GM12878 (cell line): ENCODE measurements at regions not wholly inside any gene's neighbourhood (a gene's known extent, or its start where the extent isn't known, plus 50 kb on each side); places are given as distances from the start of the nearest gene placed in this dataset.

Source experiments
- CBFB ChIP-seq: IDR thresholded peaks from 2 replicates; pipeline ENCODE4 v1.6.1; 2016; ENCODE audit warnings: antibody characterized with exemption, low read depth
- FOS ChIP-seq: IDR thresholded peaks from 3 replicates; pipeline ENCODE4 v1.6.1; 2011; ENCODE audit warnings: borderline replicate concordance; ENCODE audit not compliant: insufficient read length; ENCODE audit errors: extremely low read depth
- HDAC6 ChIP-seq: fragments of 200-600 bp; sonication (generic); IDR thresholded peaks from one replicate; pipeline ENCODE4 v1.8.0; 2017; ENCODE audit warnings: antibody characterized with exemption; ENCODE audit not compliant: unreplicated experiment
- MYC ChIP-seq: IDR thresholded peaks from 2 replicates; pipeline ENCODE4 v1.6.1; 2011; ENCODE audit warnings: mild to moderate bottlenecking, low read length, moderate library complexity, inconsistent platforms; ENCODE audit not compliant: insufficient read depth, insufficient replicate concordance, insufficient read length, severe bottlenecking
- POLR2AphosphoS5 ChIP-seq: IDR thresholded peaks from 2 replicates; pipeline ENCODE4 v1.6.1; 2011; ENCODE audit warnings: mild to moderate bottlenecking, low read length, inconsistent platforms
- TF ChIP-seq, protein P1 (sequence below): fragments of 450-650 bp; IDR thresholded peaks from 2 replicates; pipeline ENCODE4 v1.6.1; 2016; ENCODE audit warnings: mild to moderate bottlenecking, moderate library complexity, borderline replicate concordance

DNA sequence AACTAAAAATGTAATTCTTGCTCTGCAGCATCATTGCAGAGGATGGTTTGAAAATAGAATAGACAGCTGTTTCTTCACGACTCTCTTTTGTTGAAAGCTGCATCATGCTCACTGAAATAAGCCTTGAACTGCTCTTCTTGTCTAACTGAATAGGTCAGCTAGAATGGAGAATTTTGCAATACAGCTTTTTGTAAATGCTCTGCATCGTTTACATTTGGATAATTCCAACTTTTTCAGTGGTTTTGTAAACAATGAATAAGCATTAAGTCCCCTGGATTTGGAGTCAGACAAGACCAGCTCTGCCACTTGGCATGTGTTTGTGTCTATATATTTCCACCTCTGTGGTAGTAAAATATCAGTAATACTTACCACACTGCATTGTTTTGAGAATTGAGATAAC is 95.2 kb downstream of the PLSCR2 start:
- TF ChIP-seq CBFB (no peak), FOS (no peak), MYC (no peak), HDAC6 (no peak), POLR2AphosphoS5 (no peak)
- TF ChIP-seq, protein P1, sequence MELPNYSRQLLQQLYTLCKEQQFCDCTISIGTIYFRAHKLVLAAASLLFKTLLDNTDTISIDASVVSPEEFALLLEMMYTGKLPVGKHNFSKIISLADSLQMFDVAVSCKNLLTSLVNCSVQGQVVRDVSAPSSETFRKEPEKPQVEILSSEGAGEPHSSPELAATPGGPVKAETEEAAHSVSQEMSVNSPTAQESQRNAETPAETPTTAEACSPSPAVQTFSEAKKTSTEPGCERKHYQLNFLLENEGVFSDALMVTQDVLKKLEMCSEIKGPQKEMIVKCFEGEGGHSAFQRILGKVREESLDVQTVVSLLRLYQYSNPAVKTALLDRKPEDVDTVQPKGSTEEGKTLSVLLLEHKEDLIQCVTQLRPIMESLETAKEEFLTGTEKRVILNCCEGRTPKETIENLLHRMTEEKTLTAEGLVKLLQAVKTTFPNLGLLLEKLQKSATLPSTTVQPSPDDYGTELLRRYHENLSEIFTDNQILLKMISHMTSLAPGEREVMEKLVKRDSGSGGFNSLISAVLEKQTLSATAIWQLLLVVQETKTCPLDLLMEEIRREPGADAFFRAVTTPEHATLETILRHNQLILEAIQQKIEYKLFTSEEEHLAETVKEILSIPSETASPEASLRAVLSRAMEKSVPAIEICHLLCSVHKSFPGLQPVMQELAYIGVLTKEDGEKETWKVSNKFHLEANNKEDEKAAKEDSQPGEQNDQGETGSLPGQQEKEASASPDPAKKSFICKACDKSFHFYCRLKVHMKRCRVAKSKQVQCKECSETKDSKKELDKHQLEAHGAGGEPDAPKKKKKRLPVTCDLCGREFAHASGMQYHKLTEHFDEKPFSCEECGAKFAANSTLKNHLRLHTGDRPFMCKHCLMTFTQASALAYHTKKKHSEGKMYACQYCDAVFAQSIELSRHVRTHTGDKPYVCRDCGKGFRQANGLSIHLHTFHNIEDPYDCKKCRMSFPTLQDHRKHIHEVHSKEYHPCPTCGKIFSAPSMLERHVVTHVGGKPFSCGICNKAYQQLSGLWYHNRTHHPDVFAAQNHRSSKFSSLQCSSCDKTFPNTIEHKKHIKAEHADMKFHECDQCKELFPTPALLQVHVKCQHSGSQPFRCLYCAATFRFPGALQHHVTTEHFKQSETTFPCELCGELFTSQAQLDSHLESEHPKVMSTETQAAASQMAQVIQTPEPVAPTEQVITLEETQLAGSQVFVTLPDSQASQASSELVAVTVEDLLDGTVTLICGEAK = no peak
